Small intestine (tissue), 7 donors: ENCODE measurements at regions not wholly inside any gene's neighbourhood (a gene's known extent, or its start where the extent isn't known, plus 50 kb on each side); places are given as distances from the start of the nearest gene placed in this dataset.
"Not testable (repeated sequence)": the region's sequence is repeated elsewhere in the genome, so short reads cannot be mapped to it uniquely, and the experiment has no call there.

Experiments
- DNase-seq, 2 donors: peaks; one replicate each; pipeline versions ENCODE4 v3.0.0 to v3.0.0-alpha.2; 2013
- FAIRE-seq: peaks from 2 replicates; lab custom pipeline; 2012; peaks lifted over from hg19 to GRCh38; lab: Jason Lieb, UNC
- H3K27ac ChIP-seq, 3 donors: one replicate each; pipeline ENCODE4 v1.5.1; 2013; ENCODE audit warnings: low read length in 2 of 3, mild to moderate bottlenecking in 2 of 3, control low read depth in 1 of 3, inconsistent platforms in 1 of 3, low read depth in 1 of 3, moderate library complexity in 1 of 3
- H3K27me3 ChIP-seq, 3 donors: one replicate each; pipeline ENCODE4 v1.6.1; 2013; ENCODE audit warnings: low read length in 3 of 3, inconsistent platforms in 1 of 3; ENCODE audit not compliant: control insufficient read depth in 3 of 3, insufficient read depth in 3 of 3
- H3K36me3 ChIP-seq, 3 donors: one replicate each; pipeline ENCODE4 v1.6.1; 2013; ENCODE audit warnings: low read length in 3 of 3, inconsistent platforms in 1 of 3, low read depth in 1 of 3, mild to moderate bottlenecking in 1 of 3, moderate library complexity in 1 of 3; ENCODE audit not compliant: control insufficient read depth in 3 of 3, insufficient read depth in 2 of 3
- H3K4me1 ChIP-seq, 3 donors: one replicate each; pipeline ENCODE4 v1.6.1; 2013; ENCODE audit warnings: low read length in 2 of 3, inconsistent platforms in 1 of 3, low read depth in 1 of 3, mild to moderate bottlenecking in 1 of 3, moderate library complexity in 1 of 3; ENCODE audit not compliant: control insufficient read depth in 3 of 3, insufficient read depth in 2 of 3
- H3K4me3 ChIP-seq, 3 donors: one replicate each; pipeline ENCODE4 v1.5.1; 2013; ENCODE audit warnings: low read length in 3 of 3, control low read depth in 1 of 3, inconsistent platforms in 1 of 3, low read depth in 1 of 3, mild to moderate bottlenecking in 1 of 3, moderate library complexity in 1 of 3
- H3K9me3 ChIP-seq, 2 donors: one replicate each; pipeline ENCODE4 v1.6.1; 2013; ENCODE audit warnings: low read depth in 1 of 2, low read length in 1 of 2; ENCODE audit not compliant: control insufficient read depth in 2 of 2, insufficient read depth in 1 of 2
- WGBS, 3 donors: extraction: QIAGEN DNeasy Blood & Tissue Kit; methylation state at CpG; one replicate each; pipeline ENCODE4 v1.1.7; 2013; 5-methylcytosine and 5-hydroxymethylcytosine counted together
- donor health status: healthy with polysubstance abuse.
- donor health status: control.
- donor health status: control.
- donor health status: Bipolar disorder and iron deficiency.
- donor health status: healthy.

DNA sequence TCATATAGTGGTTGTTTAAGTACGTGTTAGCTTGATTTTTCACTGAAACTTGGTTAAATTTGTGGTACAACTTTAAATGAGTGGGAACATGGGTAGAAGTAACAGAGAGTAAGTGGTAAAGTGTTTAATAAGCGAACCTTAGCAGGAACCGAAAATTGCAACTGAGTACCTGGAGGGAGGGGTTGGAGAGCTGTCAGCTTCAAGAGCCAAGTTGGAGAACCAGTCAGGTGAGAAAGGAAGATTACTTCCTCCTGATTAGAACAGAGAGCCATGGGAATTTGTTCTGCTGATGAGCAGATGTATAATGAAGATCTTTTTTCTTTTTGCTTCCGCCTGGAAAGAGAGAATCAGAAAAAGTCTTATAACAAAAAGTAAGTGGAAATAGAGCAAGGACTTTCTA lies 158.4 kb upstream of the CDH7 start:
- H3K9me3 ChIP-seq, result no peaks in the 10 kb centered on the region
- H3K4me1 ChIP-seq, result no peaks in the 10 kb centered on the region
- H3K36me3 ChIP-seq, result no peaks in the 10 kb centered on the region
- WGBS, 3 donors, result 38 to 60% (median 48%) methylated on average over 4 of the region's 4 CpGs
- no peak overlapping the region for H3K27ac ChIP-seq
- H3K27me3 ChIP-seq, result no peaks in the 10 kb centered on the region
- no peak overlapping the region for H3K4me3 ChIP-seq
- DNase-seq (no peak), FAIRE-seq (no peak)

DNA sequence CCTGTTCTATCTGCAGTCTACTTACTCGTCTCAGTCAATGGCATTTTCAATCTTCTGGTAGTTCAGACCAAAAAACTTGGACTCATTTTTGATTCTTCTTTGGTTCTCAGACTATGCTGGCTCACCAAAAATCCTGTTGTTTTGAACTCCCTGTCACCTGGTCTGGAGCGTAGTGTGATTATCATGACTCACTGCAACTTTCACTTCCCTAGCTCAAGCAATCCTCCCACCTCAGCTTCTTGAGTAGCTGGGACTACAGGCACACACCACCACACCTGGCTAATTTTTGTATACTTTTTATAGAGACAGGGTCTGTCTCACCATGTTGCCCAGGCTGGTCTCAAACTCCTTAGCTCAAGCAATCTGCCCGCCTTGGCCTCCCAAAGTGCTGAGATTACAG lies 163.3 kb upstream of the CDH7 start:
- Histone ChIP-seq H3K4me3 (no peak overlapping the region), H3K36me3 (no peaks in the 10 kb centered on the region), H3K27ac (no peak overlapping the region), H3K27me3 (no peaks in the 10 kb centered on the region), H3K4me1 (no peaks in the 10 kb centered on the region), H3K9me3 (no peaks in the 10 kb centered on the region)
- whole genome bisulfite sequencing, 3 donors, result 76 to 85% (median 83%) methylated on average over 3 of the region's 3 CpGs
- no peak for DNase-seq
- FAIRE-seq, result no peak

- FAIRE-seq, result peak; percentile 78
- H3K27ac ChIP-seq, result not testable (repeated sequence)
Observed at GRCh38 chr18:65582094-65582493, 168.7 kb upstream of the CDH7 start.

GRCh38 chr18:65568866-65569265 lies 181.9 kb upstream of the CDH7 start:
- WGBS, 3 donors, result 48 to 68% (median 49%) methylated on average over 2 of the region's 2 CpGs
- peaks cover 0 to 2% (median 0%) of the 10 kb centered on the region in 3 donors for H3K27me3 ChIP-seq
- H3K27ac ChIP-seq, result no peak overlapping the region
- FAIRE-seq, result no peak
- no peak for DNase-seq
- no peaks in the 10 kb centered on the region for H3K4me1 ChIP-seq
- H3K9me3 ChIP-seq, result no peaks in the 10 kb centered on the region
- no peaks in the 10 kb centered on the region for H3K36me3 ChIP-seq
- no peak overlapping the region for H3K4me3 ChIP-seq

More at GRCh38 chr18:65582094-65582493, 168.7 kb upstream of the CDH7 start:
- DNase-seq, H3K4me3 ChIP-seq, H3K27me3 ChIP-seq, H3K4me1 ChIP-seq, H3K9me3 ChIP-seq, H3K36me3 ChIP-seq: not testable (repeated sequence)
- WGBS, 3 donors, result no CpG with 5 or more reads among the region's 2 CpGs

DNA sequence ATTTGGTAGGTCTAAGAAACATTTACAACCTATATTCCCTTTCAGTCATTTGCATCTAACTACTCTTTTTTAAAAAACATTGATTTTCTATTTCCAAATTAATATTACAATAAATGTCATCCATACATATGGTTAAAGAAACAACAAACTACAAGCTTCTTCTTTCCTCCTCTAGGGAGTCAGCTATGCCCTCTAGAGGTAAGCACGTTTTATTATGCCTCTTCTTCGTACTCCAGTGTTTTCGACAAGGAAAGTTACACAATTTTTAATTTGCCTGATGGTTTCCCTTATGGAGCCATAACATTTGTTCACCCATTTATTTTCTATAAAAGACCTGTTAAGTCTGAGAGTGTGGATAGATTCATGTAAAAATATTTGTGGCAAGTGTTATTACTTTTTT lies 183.4 kb upstream of the CDH7 start:
- WGBS, 3 donors, result 11 to 23% (median 21%) methylated on average over 3 of the region's 3 CpGs
- Histone ChIP-seq H3K4me3 (no peak overlapping the region), H3K27ac (no peak overlapping the region), H3K9me3 (no peaks in the 10 kb centered on the region), H3K36me3 (no peaks in the 10 kb centered on the region), H3K4me1 (no peaks in the 10 kb centered on the region), H3K27me3 (no peaks in the 10 kb centered on the region)
- FAIRE-seq (no peak), DNase-seq (no peak)

DNA sequence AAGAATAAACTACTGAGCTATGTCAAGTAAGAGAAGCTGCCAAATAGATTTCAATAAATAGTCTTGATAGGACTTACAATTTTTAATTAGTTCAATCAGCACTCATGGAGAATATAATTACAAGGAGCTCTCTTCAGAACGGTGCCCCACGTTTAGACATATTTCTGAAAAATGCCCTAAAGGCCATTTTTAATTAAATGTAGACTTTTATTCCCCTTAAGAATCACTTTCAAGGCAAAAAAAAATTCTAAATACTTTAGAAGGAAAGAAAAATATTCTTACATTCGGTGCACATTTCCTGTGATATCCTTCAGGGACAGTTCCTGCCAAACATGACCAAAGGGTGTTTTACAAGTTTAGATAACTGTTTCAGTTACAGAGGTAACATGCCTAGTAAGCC lies 202.5 kb upstream of the CDH7 start:
- H3K36me3 ChIP-seq, result no peaks in the 10 kb centered on the region
- no peaks in the 10 kb centered on the region for H3K27me3 ChIP-seq
- peaks cover 0 to 3% of the 10 kb centered on the region in 2 donors for H3K9me3 ChIP-seq
- no peak overlapping the region for H3K4me3 ChIP-seq
- FAIRE-seq (no peak), DNase-seq (no peak)
- H3K27ac ChIP-seq, result no peak overlapping the region
- WGBS, 3 donors, result 71 to 85% (median 77%) methylated on average over 3 of the region's 3 CpGs
- no peaks in the 10 kb centered on the region for H3K4me1 ChIP-seq

DNA sequence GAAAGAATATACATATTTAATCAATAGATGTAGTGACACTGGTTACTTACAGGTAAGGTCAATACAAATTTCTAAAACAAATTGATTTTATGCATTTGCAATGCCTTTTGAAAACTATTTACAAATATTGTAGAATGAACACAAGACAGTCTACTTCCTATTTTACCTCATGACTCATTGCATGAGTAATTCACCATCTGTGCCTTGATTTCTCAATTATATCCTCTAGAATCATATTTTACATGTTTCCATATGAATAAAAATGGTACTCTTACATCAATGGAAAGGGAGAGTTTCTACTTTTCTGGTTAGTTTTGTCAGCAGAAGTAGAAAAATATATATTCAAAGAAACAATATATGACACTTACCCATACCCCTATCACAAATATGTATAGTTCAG lies 203.8 kb upstream of the CDH7 start:
- DNase-seq (no peak), FAIRE-seq (no peak)
- Histone ChIP-seq H3K9me3 (peaks cover 0 to 3% of the 10 kb centered on the region in 2 donors), H3K27me3 (no peaks in the 10 kb centered on the region), H3K4me1 (no peaks in the 10 kb centered on the region), H3K27ac (no peak overlapping the region), H3K36me3 (no peaks in the 10 kb centered on the region), H3K4me3 (no peak overlapping the region)

- Histone ChIP-seq H3K4me1 (no peaks in the 10 kb centered on the region), H3K27me3 (no peaks in the 10 kb centered on the region), H3K9me3 (peaks cover 0 to 3% of the 10 kb centered on the region in 2 donors), H3K27ac (no peak overlapping the region), H3K36me3 (no peaks in the 10 kb centered on the region), H3K4me3 (no peak overlapping the region)
- 85 to 92% (median 86%) methylated on average over 6 of the region's 6 CpGs for WGBS, 3 donors
- DNase-seq, result no peak
- no peak for FAIRE-seq
Observed at GRCh38 chr18:65544701-65545100, 206.1 kb upstream of the CDH7 start.

DNA sequence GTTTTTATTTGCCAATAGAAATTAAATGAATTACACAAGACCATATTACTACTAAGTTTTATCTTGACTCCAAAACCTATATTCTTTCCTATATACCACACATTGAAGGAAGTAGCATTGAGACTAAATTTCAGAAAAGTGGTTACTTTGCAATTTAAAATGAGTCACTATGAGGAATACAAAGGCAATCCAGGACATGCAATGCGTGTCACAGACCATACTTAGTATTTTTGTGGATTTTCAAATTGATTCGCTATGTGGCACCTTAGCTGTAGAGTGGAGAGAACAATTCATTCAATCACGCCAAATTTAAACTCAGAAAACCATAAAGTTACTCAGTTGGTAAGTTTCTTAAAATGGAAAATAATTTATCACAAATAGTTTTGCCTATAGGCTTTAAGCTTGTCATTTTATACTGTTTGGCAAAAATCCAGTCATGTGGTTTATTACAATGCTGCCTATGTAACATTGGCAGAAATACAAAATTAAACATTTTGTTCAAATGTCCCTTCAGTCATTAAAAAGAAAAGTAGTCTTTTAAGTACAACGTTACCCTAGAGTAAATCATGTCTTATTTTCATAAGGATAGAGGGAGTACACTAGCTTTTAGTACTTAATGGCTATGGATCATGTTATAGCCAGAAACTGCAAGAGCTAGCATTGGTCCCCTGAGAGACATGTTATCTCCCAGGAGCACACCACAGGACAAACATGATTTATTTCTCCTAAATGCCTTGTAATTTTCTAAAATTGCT lies 222.8 kb upstream of the CDH7 start:
- Histone ChIP-seq H3K4me1 (no peaks in the 10 kb centered on the region), H3K9me3 (no peaks in the 10 kb centered on the region), H3K27ac (no peak overlapping the region), H3K36me3 (no peaks in the 10 kb centered on the region), H3K4me3 (no peak overlapping the region), H3K27me3 (no peaks in the 10 kb centered on the region)
- DNase-seq (no peak), FAIRE-seq (no peak)
- WGBS, 3 donors, result 67 to 75% (median 74%) methylated on average over 4 of the region's 4 CpGs
